ENCODE measurements at regions not wholly inside any gene's neighbourhood (a gene's known extent, or its start where the extent isn't known, plus 50 kb on each side); places are given as distances from the start of the nearest gene placed in this dataset.

DNA sequence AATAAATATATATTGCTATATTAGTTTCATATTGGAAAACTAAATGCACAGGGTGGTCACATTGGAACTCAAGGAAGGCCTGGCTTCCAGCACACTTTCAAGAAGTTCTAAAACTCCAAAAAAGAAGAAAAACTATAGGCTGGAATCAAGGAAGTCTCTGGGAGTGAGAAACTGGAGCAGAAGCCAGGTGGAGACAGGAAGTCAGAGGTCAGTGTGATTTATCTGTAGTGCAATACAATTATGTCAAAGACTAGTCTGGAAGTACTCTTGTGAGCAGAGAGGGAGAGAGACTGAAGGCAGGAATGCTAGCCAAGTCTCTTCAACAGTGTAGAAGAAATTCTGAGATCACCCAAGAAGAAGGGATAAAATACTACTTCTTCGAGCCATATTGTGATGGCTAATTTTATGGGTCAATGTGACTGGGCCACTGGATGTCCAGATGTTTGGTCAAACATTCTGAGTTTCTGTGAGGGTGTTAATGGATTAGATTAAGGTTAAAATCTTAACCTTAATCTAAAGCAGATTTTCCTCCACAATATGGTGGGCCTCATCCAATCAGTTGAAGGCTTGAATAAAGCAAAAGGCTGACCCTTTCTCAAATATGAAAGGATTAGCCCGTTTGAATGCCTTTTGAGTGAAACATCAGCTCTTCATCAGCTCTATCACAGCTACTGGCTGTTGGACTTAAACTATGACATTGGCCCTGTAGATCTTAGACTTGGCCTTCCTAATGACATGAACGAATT lies 208.0 kb downstream of the TDRD15 start:
- no peak overlapping the region for H3K4me3 ChIP-seq (ENCODE audit: low read length)
- no peaks in the 10 kb centered on the region for H3K36me3 ChIP-seq (ENCODE audit: control insufficient read depth, low read length)
- no peaks in the 10 kb centered on the region for H3K4me1 ChIP-seq (ENCODE audit: control insufficient read depth, low read length)
- no peak overlapping the region for H3K27ac ChIP-seq (ENCODE audit: low read depth, low read length)
- no peaks in the 10 kb centered on the region for H3F3A ChIP-seq (ENCODE audit: control insufficient read depth, insufficient read depth)
- H3K4me2 ChIP-seq (ENCODE audit: low read length): no peak overlapping the region
- H3K27me3 ChIP-seq (ENCODE audit: control insufficient read depth, low read length): no peaks in the 10 kb centered on the region
- H4K20me1 ChIP-seq (ENCODE audit: control insufficient read depth, insufficient read depth, low read depth, low read length): no peaks in the 10 kb centered on the region
- no peaks in the 10 kb centered on the region for H3K9me3 ChIP-seq (ENCODE audit: control insufficient read depth, insufficient read depth, low read length)
- no peak for TF ChIP-seq EZH2phosphoT487 (IDR thresholded peaks at IDR 0.05; ENCODE audit: borderline replicate concordance, low read length)
- TF ChIP-seq, protein P1, sequence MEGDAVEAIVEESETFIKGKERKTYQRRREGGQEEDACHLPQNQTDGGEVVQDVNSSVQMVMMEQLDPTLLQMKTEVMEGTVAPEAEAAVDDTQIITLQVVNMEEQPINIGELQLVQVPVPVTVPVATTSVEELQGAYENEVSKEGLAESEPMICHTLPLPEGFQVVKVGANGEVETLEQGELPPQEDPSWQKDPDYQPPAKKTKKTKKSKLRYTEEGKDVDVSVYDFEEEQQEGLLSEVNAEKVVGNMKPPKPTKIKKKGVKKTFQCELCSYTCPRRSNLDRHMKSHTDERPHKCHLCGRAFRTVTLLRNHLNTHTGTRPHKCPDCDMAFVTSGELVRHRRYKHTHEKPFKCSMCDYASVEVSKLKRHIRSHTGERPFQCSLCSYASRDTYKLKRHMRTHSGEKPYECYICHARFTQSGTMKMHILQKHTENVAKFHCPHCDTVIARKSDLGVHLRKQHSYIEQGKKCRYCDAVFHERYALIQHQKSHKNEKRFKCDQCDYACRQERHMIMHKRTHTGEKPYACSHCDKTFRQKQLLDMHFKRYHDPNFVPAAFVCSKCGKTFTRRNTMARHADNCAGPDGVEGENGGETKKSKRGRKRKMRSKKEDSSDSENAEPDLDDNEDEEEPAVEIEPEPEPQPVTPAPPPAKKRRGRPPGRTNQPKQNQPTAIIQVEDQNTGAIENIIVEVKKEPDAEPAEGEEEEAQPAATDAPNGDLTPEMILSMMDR (IDR thresholded peaks at IDR 0.05; ENCODE audit: low read depth, low read length, poor library complexity, severe bottlenecking): no peak
- H3K9me2 ChIP-seq (replicated peaks; ENCODE audit: control insufficient read depth, low read length): no peaks in the 10 kb centered on the region
- no peaks in the 10 kb centered on the region for H3K79me2 ChIP-seq (ENCODE audit: control insufficient read depth, low read length)

- Histone ChIP-seq H3K36me3 (ENCODE audit: control insufficient read depth, low read length) (no peaks in the 10 kb centered on the region), H3K4me2 (ENCODE audit: low read length) (no peak overlapping the region), H4K20me1 (ENCODE audit: control insufficient read depth, insufficient read depth, low read depth, low read length) (no peaks in the 10 kb centered on the region), H3K27ac (ENCODE audit: low read depth, low read length) (no peak overlapping the region), H3K9me2 (replicated peaks; ENCODE audit: control insufficient read depth, low read length) (no peaks in the 10 kb centered on the region), H3F3A (ENCODE audit: control insufficient read depth, insufficient read depth) (no peaks in the 10 kb centered on the region), H3K9me3 (ENCODE audit: control insufficient read depth, insufficient read depth, low read length) (no peaks in the 10 kb centered on the region), H3K27me3 (ENCODE audit: control insufficient read depth, low read length) (no peaks in the 10 kb centered on the region), H3K79me2 (ENCODE audit: control insufficient read depth, low read length) (no peaks in the 10 kb centered on the region), H3K4me3 (ENCODE audit: low read length) (no peak overlapping the region), H3K4me1 (ENCODE audit: control insufficient read depth, low read length) (no peaks in the 10 kb centered on the region)
- TF ChIP-seq EZH2phosphoT487 (IDR thresholded peaks at IDR 0.05; ENCODE audit: borderline replicate concordance, low read length): no peak
- TF ChIP-seq, protein P1 (IDR thresholded peaks at IDR 0.05; ENCODE audit: low read depth, low read length, poor library complexity, severe bottlenecking): no peak
Measured at GRCh38 chr2:21332993-21333625, 209.3 kb downstream of the TDRD15 start.

GRCh38 chr2:21333684-21334083 lies 209.9 kb downstream of the TDRD15 start:
- Histone ChIP-seq H3K9me3 (ENCODE audit: control insufficient read depth, insufficient read depth, low read length) (no peaks in the 10 kb centered on the region), H3K4me1 (ENCODE audit: control insufficient read depth, low read length) (no peaks in the 10 kb centered on the region), H3K36me3 (ENCODE audit: control insufficient read depth, low read length) (no peaks in the 10 kb centered on the region), H3K4me2 (ENCODE audit: low read length) (no peak overlapping the region), H3K27ac (ENCODE audit: low read depth, low read length) (no peak overlapping the region), H3K9me2 (replicated peaks; ENCODE audit: control insufficient read depth, low read length) (no peaks in the 10 kb centered on the region), H4K20me1 (ENCODE audit: control insufficient read depth, insufficient read depth, low read depth, low read length) (no peaks in the 10 kb centered on the region), H3F3A (ENCODE audit: control insufficient read depth, insufficient read depth) (no peaks in the 10 kb centered on the region), H3K79me2 (ENCODE audit: control insufficient read depth, low read length) (no peaks in the 10 kb centered on the region), H3K4me3 (ENCODE audit: low read length) (no peak overlapping the region), H3K27me3 (ENCODE audit: control insufficient read depth, low read length) (no peaks in the 10 kb centered on the region)
- TF ChIP-seq, protein P1 (IDR thresholded peaks at IDR 0.05; ENCODE audit: low read depth, low read length, poor library complexity, severe bottlenecking): no peak
- no peak for TF ChIP-seq EZH2phosphoT487 (IDR thresholded peaks at IDR 0.05; ENCODE audit: borderline replicate concordance, low read length)
